AG10803 (cell line): ENCODE measurements at regions not wholly inside any gene's neighbourhood (a gene's known extent, or its start where the extent isn't known, plus 50 kb on each side); places are given as distances from the start of the nearest gene placed in this dataset.

Source experiments
- DNase-seq: peaks from one replicate; pipeline ENCODE4 v3.0.0; 2010; ENCODE audit warnings: low read depth
- H3K4me3 ChIP-seq: 2 replicates; pipeline ENCODE4 v1.5.1; 2011; ENCODE audit warnings: mild to moderate bottlenecking, low read length, control low read depth
- TF ChIP-seq, protein P1 (sequence below): conservative IDR thresholded peaks from 2 replicates; pipeline ENCODE4 v1.5.1; 2011; ENCODE audit warnings: mild to moderate bottlenecking, low read length, control low read depth, inconsistent platforms

GRCh38 chr1:47656719-47657685 lies 219.2 kb downstream of the FOXD2 start:
- TF ChIP-seq, protein P1, sequence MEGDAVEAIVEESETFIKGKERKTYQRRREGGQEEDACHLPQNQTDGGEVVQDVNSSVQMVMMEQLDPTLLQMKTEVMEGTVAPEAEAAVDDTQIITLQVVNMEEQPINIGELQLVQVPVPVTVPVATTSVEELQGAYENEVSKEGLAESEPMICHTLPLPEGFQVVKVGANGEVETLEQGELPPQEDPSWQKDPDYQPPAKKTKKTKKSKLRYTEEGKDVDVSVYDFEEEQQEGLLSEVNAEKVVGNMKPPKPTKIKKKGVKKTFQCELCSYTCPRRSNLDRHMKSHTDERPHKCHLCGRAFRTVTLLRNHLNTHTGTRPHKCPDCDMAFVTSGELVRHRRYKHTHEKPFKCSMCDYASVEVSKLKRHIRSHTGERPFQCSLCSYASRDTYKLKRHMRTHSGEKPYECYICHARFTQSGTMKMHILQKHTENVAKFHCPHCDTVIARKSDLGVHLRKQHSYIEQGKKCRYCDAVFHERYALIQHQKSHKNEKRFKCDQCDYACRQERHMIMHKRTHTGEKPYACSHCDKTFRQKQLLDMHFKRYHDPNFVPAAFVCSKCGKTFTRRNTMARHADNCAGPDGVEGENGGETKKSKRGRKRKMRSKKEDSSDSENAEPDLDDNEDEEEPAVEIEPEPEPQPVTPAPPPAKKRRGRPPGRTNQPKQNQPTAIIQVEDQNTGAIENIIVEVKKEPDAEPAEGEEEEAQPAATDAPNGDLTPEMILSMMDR: no peak
- no peak for DNase-seq
- no peak overlapping the region for H3K4me3 ChIP-seq

DNA sequence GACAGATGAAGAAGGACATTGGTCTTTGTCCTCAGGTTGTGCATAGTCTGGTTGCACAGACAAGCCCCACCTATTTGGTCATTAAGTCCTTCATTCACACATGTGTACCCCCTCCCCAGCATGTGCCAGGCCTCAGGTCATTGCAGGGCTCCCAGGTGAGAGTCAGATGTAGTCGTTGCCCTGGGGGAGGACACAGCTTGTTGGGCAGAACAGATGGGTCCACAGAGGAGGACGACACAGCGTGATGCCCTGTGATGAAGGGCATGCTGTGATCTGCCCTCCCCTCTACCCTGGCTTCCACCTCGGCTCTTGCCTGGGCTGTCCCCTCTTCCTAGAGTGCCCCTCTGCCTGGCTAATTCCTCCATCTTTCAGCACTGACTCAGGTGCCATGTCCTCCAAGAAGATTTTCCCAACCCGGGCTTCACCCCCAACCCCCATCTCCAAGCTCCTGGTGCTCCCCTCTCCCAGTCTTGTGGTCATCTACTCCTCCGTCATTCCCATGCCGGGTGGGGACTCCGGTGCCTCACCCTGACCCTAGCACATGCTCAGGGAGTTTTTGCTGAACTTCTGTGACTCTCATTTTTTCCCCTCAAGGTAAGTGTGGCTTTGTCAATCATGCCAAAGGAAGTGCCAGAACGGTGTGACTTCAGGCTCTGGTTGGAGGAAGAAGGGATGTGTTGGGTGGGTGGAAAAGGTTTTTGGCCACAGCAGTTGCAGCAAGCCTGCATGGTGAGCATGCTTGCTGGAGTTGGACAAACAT lies 220.5 kb downstream of the FOXD2 start:
- DNase-seq: no peak
- no peak overlapping the region for H3K4me3 ChIP-seq
- TF ChIP-seq, protein P1: no peak

- H3K4me3 ChIP-seq: no peak overlapping the region
Observed at GRCh38 chr1:47659146-47659545, 221.3 kb downstream of the FOXD2 start.

GRCh38 chr1:47660622-47661021 lies 222.8 kb downstream of the FOXD2 start:
- H3K4me3 ChIP-seq: no peak overlapping the region
- TF ChIP-seq, protein P1: no peak
- DNase-seq: no peak

More at GRCh38 chr1:47659146-47659545, 221.3 kb downstream of the FOXD2 start:
- DNase-seq: no peak
- TF ChIP-seq, protein P1: no peak

DNA sequence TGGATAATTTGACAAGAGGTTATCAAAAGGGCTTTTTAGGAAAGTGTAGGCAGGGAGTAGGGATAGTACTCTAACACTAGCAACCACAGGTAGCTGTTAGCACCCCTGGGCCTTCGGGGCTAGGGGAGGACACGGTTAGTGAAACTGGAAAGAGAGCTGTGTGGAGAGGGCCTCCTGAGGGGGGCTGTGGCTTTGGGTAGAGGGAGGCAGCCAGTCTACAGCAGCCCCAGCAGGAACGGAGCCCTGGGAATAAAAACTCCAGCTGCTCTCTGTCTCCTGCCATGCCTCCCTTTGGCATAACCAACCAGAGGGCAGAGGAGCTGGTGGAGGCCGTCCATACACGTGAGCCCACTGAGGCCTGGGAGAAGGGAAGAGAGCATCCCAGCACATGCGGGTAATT lies 223.2 kb downstream of the FOXD2 start:
- TF ChIP-seq, protein P1: no peak
- no peak for DNase-seq
- no peak overlapping the region for H3K4me3 ChIP-seq

DNA sequence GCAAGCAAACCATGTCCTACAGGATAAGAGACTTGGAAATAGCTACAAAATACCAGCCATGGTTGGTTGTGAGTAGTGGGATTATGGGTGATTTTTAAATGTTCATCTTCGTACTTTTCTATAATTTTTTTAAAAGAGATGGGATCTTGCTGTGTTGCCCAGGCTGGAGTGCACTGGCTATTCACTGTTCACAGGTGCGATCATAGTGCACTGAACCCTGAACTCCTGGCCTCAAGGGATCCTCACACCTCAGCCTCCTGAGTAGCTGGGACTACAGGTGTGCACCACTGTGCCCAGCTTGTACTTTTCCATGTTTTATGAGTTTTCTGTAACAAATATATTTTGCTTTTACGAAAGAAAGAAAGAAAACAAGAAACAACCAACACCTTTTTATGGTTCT lies 224.2 kb downstream of the FOXD2 start:
- DNase-seq: no peak
- no peak overlapping the region for H3K4me3 ChIP-seq
- TF ChIP-seq, protein P1: no peak
